PC-9 (cell line): ENCODE measurements at regions not wholly inside any gene's neighbourhood (a gene's known extent, or its start where the extent isn't known, plus 50 kb on each side); places are given as distances from the start of the nearest gene placed in this dataset.

Experiments
- CTCF ChIP-seq: fragments of 200-600 bp; sonication (generic); conservative IDR thresholded peaks from 2 replicates; pipeline ENCODE4 v1.6.1; 2017; ENCODE audit warnings: mixed run types, antibody characterized with exemption, mild to moderate bottlenecking, moderate library complexity
- EZH2 ChIP-seq: fragments of 200-600 bp; sonication (generic); IDR thresholded peaks from 2 replicates; pipeline ENCODE4 v1.8.0; 2017; ENCODE audit warnings: antibody characterized with exemption, low read depth

DNA sequence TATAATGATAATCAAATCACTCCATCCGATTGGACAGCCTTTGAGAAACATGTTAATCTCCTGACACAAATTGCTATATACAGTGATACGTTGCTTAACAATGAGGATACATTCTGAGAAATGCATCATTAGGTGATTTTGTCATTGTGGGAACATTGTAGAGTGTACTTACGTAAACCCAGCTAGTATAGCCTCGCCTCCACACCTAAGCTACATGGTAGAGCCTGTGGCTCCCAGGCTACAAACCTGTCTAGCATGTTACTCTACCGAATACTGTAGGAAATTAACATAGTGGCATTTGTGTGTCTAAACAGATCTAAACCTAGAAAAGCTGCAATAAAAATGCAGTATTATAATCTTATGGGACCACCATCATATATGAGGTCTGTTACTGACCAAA, 128.6 kb upstream of the PWP1 start:
- TF ChIP-seq CTCF (no peak), EZH2 (no peak)
